Mucosa of descending colon (tissue), 3 donors: ENCODE measurements at regions not wholly inside any gene's neighbourhood (a gene's known extent, or its start where the extent isn't known, plus 50 kb on each side); places are given as distances from the start of the nearest gene placed in this dataset.

Source experiments
- ATAC-seq: fragments of 200-7000 bp; cut with Tn5 transposase; one replicate; pipeline ENCODE4 v1.9.1; 2020; ENCODE audit warnings: mild to moderate bottlenecking, moderate library complexity
- DNase-seq, 3 donors: peaks; one replicate each; pipeline ENCODE4 v3.0.0-alpha.2; 2020
- H3K36me3 ChIP-seq: fragments of 200-600 bp; one replicate; pipeline ENCODE4 v1.8.0; 2021; ENCODE audit warnings: low read depth, mild to moderate bottlenecking
- H3K4me1 ChIP-seq: fragments of 200-600 bp; one replicate; pipeline ENCODE4 v1.8.0; 2021; ENCODE audit warnings: low read depth, mild to moderate bottlenecking
- H3K4me3 ChIP-seq: fragments of 200-600 bp; one replicate; pipeline ENCODE4 v1.8.0; 2021; ENCODE audit warnings: mild to moderate bottlenecking
- H3K9me3 ChIP-seq: fragments of 200-600 bp; one replicate; pipeline ENCODE4 v1.8.0; 2021; ENCODE audit warnings: mild to moderate bottlenecking
- intact Hi-C, 2 donors: fragments of 100-400 bp; cut with DNase I in 1 of 2; cut with micrococcal nuclease in 1 of 2; formaldehyde crosslinking; loops; one replicate each; pipeline versions ENCODE4 v1.11.0 to v1.11.1; 2022; cut with DNase I, micrococcal nuclease
- TF ChIP-seq, protein P1 (sequence below): fragments of 200-600 bp; IDR thresholded peaks from one replicate; pipeline ENCODE4 v1.8.0; 2022; ENCODE audit warnings: antibody characterized with exemption, mild to moderate bottlenecking
- donor health status: DM: no; HTN: no; CAD: no; lungs with moderate emphysema.
- donor health status: DM: no; HTN: no; CAD: no.
- donor health status: DM: no; HTN: yes; CAD: no.

DNA sequence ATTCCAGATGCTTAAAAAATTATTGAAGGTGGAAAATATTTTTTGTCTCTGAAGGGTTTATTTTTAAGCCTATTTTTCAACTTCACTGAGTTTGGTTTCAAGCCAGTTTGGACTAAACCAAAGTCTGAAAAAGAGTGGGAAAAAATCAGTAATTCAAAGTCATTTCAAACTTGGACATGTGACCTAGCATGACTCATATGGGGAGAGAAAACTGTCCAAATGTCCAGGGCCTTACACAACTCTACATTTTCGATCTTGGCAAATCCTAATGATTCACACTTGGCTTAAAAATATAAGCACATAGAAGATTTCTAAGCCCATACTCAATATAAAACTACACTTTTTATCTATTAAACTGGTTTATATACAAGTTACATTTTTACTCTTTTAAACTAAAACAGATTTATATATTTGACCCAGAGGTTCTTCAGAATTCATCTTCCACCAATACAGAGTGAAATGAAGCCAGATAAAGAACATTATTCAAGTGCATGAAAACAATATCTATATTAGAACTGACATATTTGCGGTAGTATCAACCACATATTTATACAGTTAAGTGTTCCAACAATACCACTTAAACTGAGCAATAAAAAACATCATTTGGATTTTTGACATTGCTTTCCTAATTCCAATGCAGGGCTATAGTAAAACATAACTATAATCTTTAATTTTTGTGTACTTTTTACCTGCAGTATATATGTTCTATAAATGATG lies 110.3 kb upstream of the TCF21 start:
- no peak overlapping the region for H3K4me3 ChIP-seq
- TF ChIP-seq, protein P1, sequence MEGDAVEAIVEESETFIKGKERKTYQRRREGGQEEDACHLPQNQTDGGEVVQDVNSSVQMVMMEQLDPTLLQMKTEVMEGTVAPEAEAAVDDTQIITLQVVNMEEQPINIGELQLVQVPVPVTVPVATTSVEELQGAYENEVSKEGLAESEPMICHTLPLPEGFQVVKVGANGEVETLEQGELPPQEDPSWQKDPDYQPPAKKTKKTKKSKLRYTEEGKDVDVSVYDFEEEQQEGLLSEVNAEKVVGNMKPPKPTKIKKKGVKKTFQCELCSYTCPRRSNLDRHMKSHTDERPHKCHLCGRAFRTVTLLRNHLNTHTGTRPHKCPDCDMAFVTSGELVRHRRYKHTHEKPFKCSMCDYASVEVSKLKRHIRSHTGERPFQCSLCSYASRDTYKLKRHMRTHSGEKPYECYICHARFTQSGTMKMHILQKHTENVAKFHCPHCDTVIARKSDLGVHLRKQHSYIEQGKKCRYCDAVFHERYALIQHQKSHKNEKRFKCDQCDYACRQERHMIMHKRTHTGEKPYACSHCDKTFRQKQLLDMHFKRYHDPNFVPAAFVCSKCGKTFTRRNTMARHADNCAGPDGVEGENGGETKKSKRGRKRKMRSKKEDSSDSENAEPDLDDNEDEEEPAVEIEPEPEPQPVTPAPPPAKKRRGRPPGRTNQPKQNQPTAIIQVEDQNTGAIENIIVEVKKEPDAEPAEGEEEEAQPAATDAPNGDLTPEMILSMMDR, result no peak
- H3K4me1 ChIP-seq, result no peaks in the 10 kb centered on the region
- intact Hi-C loops, result no loop called here
- DNase-seq (no peak), ATAC-seq (no peak)
- no peaks in the 10 kb centered on the region for H3K36me3 ChIP-seq
- H3K9me3 ChIP-seq, result no peaks in the 10 kb centered on the region

DNA sequence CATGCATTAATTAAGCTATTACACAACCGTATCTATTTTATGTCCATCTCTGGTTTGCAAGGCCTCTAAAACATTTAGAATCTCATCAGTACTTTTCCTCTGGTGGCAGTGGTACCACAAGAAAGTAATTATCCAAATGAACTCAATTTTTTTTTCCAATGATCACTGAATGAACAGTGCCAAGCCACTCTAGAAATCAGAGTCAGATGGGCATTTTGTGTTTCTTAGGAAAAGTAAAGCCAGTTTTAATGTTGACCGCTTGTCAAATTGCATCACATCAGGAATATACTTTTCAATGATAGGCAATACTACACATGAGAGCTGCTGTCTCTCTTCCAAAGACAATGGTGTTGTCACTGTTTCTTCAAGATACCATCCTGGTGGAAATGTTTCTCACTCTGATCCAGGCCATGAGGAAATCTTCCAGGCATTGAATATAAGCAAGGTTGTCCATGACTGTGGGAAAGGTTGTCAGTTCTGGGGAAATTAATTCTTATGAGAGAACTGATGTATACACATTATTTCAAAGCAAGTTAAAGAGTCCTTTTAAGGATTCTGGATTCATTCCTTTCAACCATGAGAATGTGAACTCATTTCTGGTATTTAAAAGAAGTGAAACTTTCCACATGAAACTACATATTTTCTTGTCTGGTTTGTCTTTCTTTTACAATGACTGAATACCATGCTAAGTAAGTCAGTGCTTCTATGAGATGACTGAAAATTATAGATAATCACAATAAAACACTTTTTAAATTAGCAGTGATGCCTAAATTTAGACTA lies 108.8 kb upstream of the TCF21 start:
- intact Hi-C loops, result no loop called here
- TF ChIP-seq, protein P1, result no peak

DNA sequence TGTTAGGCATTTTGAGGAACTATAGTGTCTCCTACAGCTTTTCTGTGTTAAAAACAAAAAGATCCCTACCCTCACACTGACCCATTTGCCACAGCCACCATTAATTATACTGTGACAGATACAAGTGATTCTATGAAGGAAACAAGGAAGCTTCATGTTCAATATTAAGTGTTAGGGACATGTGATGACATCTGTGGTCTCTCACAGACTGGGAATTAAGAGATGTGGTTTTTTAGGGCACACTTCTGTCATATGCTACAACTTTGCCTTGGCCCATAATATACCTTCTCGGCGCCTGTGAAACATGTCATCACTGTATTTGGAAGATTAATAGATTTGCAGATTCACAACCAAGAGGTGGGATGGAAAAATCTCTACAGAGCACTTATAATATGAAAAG lies 102.9 kb upstream of the TCF21 start:
- DNase-seq, result no peak
- no peaks in the 10 kb centered on the region for H3K4me1 ChIP-seq
- no peak overlapping the region for H3K4me3 ChIP-seq
- intact Hi-C loops, result no loop called here
- TF ChIP-seq, protein P1, result no peak
- no peaks in the 10 kb centered on the region for H3K9me3 ChIP-seq
- ATAC-seq, result no peak
- no peaks in the 10 kb centered on the region for H3K36me3 ChIP-seq

More for the DNA sequence above, 108.8 kb upstream of the TCF21 start:
- ATAC-seq, result no peak
- Histone ChIP-seq H3K4me3 (no peak overlapping the region), H3K36me3 (no peaks in the 10 kb centered on the region), H3K4me1 (no peaks in the 10 kb centered on the region), H3K9me3 (no peaks in the 10 kb centered on the region)
- DNase-seq, result no peak

- Histone ChIP-seq H3K4me1 (no peaks in the 10 kb centered on the region), H3K9me3 (no peaks in the 10 kb centered on the region), H3K36me3 (no peaks in the 10 kb centered on the region), H3K4me3 (no peak overlapping the region)
- DNase-seq (no peak), ATAC-seq (no peak)
- intact Hi-C loops, result no loop called here
- TF ChIP-seq, protein P1, result no peak
Observed at GRCh38 chr6:133787122-133787521, 101.8 kb upstream of the TCF21 start.

DNA sequence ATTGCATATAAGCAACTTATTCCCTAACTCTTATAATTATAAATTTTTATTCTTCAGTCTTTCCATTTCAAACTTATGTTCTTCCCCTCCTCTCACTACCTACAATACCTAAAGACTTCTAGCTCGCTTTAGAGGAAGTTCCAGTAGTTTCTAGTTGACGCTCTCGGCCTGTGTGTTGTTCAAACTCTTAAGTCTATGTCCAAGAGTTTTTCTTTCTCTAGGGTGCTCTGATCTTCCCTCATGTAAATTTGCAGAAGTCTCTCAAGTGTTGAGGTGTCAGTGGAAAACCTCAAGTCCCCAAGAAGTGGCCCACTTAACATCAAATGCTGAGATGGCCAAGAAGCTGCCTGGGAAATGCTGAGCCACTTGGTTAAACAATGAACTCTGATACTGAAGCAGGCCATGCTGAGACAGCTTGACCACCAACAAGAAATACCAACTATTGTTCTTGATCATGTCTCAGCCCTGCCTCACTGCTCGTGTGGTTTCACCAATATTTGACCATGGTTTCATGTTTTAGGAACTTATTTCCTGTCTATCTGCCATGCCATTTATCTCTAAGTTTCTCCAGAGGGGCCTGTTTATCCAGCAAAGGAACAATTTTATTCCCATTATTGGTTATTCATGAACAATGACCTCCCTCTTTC lies 100.9 kb upstream of the TCF21 start:
- Histone ChIP-seq H3K9me3 (no peaks in the 10 kb centered on the region), H3K4me1 (no peaks in the 10 kb centered on the region), H3K36me3 (no peaks in the 10 kb centered on the region), H3K4me3 (no peak overlapping the region)
- no peak for DNase-seq
- TF ChIP-seq, protein P1, result no peak
- ATAC-seq, result no peak
- intact Hi-C loops, result no loop called here
